Cardiac muscle cell (in vitro differentiated cells and primary cell): ENCODE measurements at regions not wholly inside any gene's neighbourhood (a gene's known extent, or its start where the extent isn't known, plus 50 kb on each side); places are given as distances from the start of the nearest gene placed in this dataset.
"Not testable (repeated sequence)": the region's sequence is repeated elsewhere in the genome, so short reads cannot be mapped to it uniquely, and the experiment has no call there.

Experiments used
- DNase-seq, 2 donors: peaks; one replicate each; pipeline versions ENCODE4 v3.0.0 to v3.0.0-alpha.2; 2010 to 2017; ENCODE audit warnings: low read depth in 1 of 2, low spot score in 1 of 2
- H3K27ac ChIP-seq: fragments of 200-600 bp; sonication (generic); 2 replicates; pipeline ENCODE4 v1.5.1; 2016
- H3K27me3 ChIP-seq: fragments of 200-600 bp; sonication (generic); 2 replicates; pipeline ENCODE4 v1.6.0; 2016; ENCODE audit warnings: control low read depth
- H3K36me3 ChIP-seq: fragments of 200-600 bp; sonication (generic); 2 replicates; pipeline ENCODE4 v1.5.1; 2016; ENCODE audit warnings: control low read depth
- H3K4me1 ChIP-seq: fragments of 200-600 bp; sonication (generic); 2 replicates; pipeline ENCODE4 v1.8.1; 2017; ENCODE audit warnings: low read depth, mild to moderate bottlenecking, mixed run types
- H3K4me3 ChIP-seq: fragments of 200-600 bp; sonication (generic); 2 replicates; pipeline ENCODE4 v1.5.1; 2016; ENCODE audit warnings: mild to moderate bottlenecking
- H3K9me3 ChIP-seq: fragments of 200-600 bp; sonication (generic); 2 replicates; pipeline ENCODE4 v1.5.1; 2017; ENCODE audit warnings: low read depth, mild to moderate bottlenecking, control low read depth
- TF ChIP-seq, protein P1 (sequence below): IDR thresholded peaks from 2 replicates; pipeline ENCODE4 v1.5.1; 2012; ENCODE audit warnings: low read depth, mild to moderate bottlenecking, low read length

DNA sequence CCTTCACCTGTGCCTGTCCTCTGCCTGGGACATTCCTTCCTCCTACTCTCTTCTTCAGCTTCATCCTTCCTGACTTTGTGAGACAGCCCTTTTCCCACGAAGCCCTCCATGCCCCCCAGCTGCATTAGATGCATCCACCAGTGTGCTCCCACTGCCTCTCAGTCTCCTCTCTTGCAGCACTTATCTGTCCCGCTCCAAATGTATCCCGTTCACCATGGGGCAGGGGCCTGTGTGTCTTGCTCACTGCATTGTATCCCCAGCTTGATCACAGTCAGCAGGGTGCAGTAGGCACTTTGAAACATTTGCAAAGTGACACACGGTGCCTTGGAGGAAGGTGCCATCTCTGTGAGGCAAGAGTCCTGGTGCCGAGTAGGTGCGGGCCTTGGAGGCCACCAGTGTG is 104.0 kb downstream of the SLC25A47 start:
- no peak overlapping the region for H3K27ac ChIP-seq
- no peak for DNase-seq
- H3K27me3 ChIP-seq = no peaks in the 10 kb centered on the region
- H3K4me1 ChIP-seq = peaks cover 8% of the 10 kb centered on the region
- no peaks in the 10 kb centered on the region for H3K36me3 ChIP-seq
- no peaks in the 10 kb centered on the region for H3K9me3 ChIP-seq
- TF ChIP-seq, protein P1, sequence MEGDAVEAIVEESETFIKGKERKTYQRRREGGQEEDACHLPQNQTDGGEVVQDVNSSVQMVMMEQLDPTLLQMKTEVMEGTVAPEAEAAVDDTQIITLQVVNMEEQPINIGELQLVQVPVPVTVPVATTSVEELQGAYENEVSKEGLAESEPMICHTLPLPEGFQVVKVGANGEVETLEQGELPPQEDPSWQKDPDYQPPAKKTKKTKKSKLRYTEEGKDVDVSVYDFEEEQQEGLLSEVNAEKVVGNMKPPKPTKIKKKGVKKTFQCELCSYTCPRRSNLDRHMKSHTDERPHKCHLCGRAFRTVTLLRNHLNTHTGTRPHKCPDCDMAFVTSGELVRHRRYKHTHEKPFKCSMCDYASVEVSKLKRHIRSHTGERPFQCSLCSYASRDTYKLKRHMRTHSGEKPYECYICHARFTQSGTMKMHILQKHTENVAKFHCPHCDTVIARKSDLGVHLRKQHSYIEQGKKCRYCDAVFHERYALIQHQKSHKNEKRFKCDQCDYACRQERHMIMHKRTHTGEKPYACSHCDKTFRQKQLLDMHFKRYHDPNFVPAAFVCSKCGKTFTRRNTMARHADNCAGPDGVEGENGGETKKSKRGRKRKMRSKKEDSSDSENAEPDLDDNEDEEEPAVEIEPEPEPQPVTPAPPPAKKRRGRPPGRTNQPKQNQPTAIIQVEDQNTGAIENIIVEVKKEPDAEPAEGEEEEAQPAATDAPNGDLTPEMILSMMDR = no peak
- no peak overlapping the region for H3K4me3 ChIP-seq

DNA sequence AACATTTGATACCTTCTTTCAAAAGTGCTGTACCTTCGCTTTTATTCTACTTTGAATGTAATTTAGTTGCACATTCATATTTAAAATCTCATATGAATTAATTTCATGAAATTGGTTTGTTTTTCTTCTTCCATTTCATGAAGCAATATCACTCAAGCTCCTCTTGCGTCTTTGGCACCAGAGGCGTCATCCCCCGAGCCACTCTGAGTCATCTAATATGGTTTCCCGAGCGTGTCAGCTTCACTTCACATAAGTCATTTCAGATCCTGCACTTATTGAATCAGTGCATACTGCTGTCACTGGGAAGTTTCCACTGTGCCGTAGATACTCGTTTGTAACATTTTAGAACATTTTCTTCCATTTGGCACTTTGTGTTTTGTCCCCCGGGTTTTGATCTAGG is 105.6 kb downstream of the SLC25A47 start:
- Histone ChIP-seq H3K4me3 (no peak overlapping the region), H3K27ac (no peak overlapping the region), H3K36me3 (no peaks in the 10 kb centered on the region), H3K4me1 (peaks cover 8% of the 10 kb centered on the region), H3K9me3 (no peaks in the 10 kb centered on the region), H3K27me3 (no peaks in the 10 kb centered on the region)
- DNase-seq = peak in 1 of 2 donors; percentile 62
- TF ChIP-seq, protein P1 = no peak

DNA sequence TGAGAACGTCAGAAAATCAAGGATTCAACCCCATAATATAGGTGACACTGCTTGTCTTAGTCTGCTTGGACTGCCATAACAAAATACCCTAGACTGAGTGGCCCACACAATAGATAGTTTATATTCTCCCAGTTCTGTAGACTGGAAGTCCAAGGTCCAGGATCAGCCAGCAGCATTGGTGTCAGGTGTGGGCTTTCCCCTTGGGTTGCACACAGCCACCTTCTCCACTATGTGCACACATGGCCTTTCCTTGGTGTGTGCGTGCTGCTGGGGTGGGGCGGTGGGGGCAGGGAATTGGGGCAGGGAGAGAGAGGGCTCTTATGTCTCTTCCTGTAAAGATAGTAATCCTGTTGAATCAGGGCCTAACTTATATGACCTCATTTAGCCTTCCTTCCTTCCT is 106.4 kb downstream of the SLC25A47 start:
- Histone ChIP-seq H3K27me3 (no peaks in the 10 kb centered on the region), H3K4me1 (peaks cover 8% of the 10 kb centered on the region), H3K9me3 (no peaks in the 10 kb centered on the region), H3K4me3 (no peak overlapping the region), H3K36me3 (no peaks in the 10 kb centered on the region), H3K27ac (no peak overlapping the region)
- no peak for DNase-seq
- TF ChIP-seq, protein P1 = no peak

DNA sequence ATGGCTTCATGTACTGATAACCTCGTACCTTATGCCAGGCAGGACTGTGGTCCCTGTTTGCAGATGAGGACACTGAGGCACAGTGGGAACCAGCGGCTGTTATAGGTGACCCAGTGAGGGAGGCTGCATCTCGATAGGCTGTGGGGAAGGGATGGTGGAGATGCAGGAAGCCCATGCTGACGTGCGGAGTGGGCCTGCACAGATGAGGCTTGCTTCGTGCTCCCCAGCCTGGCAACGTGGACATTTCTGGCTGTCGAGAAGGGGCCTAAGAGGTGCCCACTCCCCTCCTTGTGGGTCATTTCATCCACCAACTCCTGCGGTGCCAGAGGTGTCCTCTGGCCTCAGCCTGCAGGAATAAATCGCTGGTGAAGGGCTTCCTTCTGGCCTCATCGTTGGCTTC is 107.4 kb downstream of the SLC25A47 start:
- H3K36me3 ChIP-seq = no peaks in the 10 kb centered on the region
- no peaks in the 10 kb centered on the region for H3K27me3 ChIP-seq
- H3K4me3 ChIP-seq = no peak overlapping the region

DNA sequence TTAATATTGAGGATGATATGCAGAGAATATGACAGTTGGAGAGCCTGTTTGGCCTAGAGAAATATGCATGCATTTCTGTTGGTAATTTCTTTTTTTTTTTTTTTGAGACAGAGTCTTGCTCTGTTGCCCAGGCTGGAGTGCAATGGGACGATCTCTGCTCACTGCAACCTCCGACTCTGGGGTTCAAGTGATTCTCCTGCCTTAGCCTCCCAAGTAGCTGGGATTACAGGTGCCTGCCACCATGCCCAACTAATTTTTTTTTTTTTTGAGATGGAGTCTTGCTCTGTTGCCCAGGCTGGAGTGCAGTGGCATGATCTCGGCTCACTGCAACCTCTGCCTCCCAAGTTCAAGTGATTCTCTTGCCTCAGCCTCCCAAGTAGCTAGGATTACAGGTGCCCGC is 108.3 kb downstream of the SLC25A47 start:
- not testable (repeated sequence) for H3K9me3 ChIP-seq, H3K36me3 ChIP-seq, H3K4me1 ChIP-seq, DNase-seq, H3K27me3 ChIP-seq, H3K4me3 ChIP-seq, H3K27ac ChIP-seq

More for the DNA sequence above, 107.4 kb downstream of the SLC25A47 start:
- TF ChIP-seq, protein P1 = no peak
- peaks cover 2% of the 10 kb centered on the region for H3K4me1 ChIP-seq
- H3K27ac ChIP-seq = no peak overlapping the region
- no peak for DNase-seq
- no peaks in the 10 kb centered on the region for H3K9me3 ChIP-seq

DNA sequence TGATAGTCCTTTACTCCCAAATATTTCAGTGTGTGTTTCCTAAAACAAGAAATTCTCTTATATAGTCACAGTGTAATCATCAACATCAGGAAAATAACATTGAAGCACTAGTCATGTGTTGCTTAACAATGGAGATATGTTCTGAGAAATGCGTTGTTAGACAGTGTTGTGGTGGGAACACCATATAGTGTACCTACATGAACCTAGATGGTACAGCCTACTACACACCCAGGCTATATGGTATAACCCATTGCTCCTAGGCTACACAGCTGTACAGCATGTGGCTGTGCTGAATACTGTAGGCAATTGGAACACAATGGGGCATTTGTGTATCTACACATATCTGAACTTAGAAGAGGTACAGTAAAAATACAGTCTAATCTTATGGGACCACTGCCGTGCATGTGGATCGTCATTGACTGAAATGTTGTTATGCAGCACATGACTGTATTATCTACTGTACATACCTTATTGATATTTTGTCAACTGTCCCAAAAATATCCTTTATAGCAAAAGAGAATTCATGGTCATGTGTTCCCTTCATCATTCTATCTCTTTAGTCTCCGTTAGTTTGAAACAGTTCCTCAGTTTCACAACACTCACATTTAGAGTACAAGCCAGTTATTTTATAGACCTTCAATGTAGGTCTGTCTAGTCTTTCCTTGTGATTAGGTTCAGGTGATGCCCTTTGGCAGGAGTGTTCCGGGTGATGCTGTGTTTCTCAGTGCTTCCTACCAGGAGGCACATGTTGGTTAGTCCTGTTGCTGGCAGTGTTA is 109.7 kb downstream of the SLC25A47 start:
- TF ChIP-seq, protein P1 = no peak
- no peaks in the 10 kb centered on the region for H3K4me1 ChIP-seq
- no peak overlapping the region for H3K4me3 ChIP-seq
- DNase-seq = no peak
- no peak overlapping the region for H3K27ac ChIP-seq
- H3K36me3 ChIP-seq = no peaks in the 10 kb centered on the region
- no peaks in the 10 kb centered on the region for H3K9me3 ChIP-seq
- no peaks in the 10 kb centered on the region for H3K27me3 ChIP-seq
